ENCODE measurements at regions not wholly inside any gene's neighbourhood (a gene's known extent, or its start where the extent isn't known, plus 50 kb on each side); places are given as distances from the start of the nearest gene placed in this dataset.
"Not testable (repeated sequence)": the region's sequence is repeated elsewhere in the genome, so short reads cannot be mapped to it uniquely, and the experiment has no call there.

DNA sequence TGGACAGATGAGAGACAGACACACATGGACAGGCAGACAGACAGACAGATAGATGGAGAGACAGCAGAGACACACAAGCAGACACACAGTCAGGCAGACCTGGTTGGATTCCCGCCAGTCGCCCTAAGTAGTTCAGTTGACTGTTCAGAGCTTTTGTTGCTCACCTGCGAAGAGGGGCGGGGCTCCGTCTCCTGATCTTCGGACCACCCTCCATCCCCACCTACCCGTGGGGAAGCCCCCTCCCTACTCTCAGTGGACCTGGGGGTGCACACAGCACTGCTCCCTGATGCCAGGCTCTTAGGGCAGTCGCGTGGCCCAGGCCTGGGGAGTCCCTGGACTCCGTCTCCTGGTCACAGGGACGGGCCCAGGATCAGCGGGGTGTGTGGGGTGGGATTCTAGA lies 341.0 kb downstream of the ADGRD1 start:
- H3K9me3 ChIP-seq (ENCODE audit: low read depth); H3K27ac ChIP-seq; DNase-seq (ENCODE audit: low read depth in 1 of 2, low spot score in 1 of 2); H3K27me3 ChIP-seq; H3K36me3 ChIP-seq; H3K4me1 ChIP-seq (ENCODE audit: low read depth); H3K4me3 ChIP-seq: not testable (repeated sequence)

DNA sequence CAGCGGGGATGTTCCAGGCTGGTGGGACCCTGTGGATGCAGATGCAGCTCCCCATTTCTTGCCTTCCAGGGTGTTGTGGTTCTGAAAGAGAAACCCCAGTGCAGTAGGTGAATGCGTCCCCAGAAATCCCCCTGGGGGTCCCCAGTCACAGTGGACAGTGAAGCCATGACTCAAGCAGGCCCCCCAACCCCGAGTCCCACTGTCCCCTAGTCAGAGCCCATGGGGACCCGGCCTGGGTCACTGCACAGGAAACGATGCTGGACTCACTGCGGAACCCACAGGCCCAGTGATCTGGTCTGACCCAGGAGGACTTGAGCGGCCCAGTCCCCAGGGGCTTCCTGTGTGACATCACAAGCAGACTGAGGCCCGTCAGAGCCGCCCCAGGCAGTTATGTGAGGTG lies 341.4 kb downstream of the ADGRD1 start:
- H3K9me3 ChIP-seq (ENCODE audit: low read depth); DNase-seq (ENCODE audit: low read depth in 1 of 2, low spot score in 1 of 2); H3K4me3 ChIP-seq; H3K27me3 ChIP-seq; H3K36me3 ChIP-seq; H3K4me1 ChIP-seq (ENCODE audit: low read depth); H3K27ac ChIP-seq: not testable (repeated sequence)

DNA sequence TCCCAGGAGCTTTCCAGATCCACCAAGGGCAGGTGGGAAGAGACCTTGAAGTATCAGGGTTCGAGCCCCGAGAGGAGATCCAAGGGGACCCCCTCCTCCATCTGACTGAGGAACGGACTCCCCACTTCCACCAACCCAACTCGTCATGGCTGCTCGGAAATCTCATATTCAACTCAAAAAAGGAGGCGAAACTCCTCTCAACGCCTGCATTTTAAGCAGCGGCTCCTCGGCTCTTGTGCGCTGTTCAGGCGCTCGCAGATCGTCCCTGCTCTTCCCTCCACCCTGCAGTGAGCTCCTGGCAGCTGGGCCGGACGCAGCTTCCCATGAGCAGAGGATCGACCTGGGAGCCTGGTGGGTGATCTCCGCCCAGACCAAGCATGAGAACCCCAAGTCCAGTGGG lies 341.9 kb downstream of the ADGRD1 start:
- DNase-seq (ENCODE audit: low read depth in 1 of 2, low spot score in 1 of 2); H3K36me3 ChIP-seq; H3K9me3 ChIP-seq (ENCODE audit: low read depth); H3K4me3 ChIP-seq; H3K4me1 ChIP-seq (ENCODE audit: low read depth); H3K27ac ChIP-seq; H3K27me3 ChIP-seq: not testable (repeated sequence)

DNA sequence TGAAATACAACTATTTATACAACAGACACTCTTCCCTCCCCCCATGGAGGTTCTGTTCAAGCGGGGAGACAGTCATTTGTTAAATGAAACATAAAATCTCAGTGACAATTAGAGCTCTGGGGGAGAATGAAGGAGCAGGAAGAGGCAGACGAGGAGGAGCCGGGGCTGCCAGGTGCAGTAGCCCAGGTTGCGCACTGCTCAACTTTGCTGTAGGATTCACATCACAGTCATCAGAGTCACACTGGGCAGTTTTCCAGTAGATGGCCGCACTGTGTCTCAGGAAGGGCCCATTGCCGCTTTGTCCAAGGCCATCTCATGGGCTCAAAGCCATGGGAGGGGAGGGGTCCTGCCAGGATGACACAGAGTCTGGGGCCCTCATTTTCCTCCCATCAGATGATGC lies 342.4 kb downstream of the ADGRD1 start:
- DNase-seq (ENCODE audit: low read depth in 1 of 2, low spot score in 1 of 2); H3K27me3 ChIP-seq; H3K27ac ChIP-seq; H3K4me3 ChIP-seq; H3K4me1 ChIP-seq (ENCODE audit: low read depth); H3K9me3 ChIP-seq (ENCODE audit: low read depth); H3K36me3 ChIP-seq: not testable (repeated sequence)

DNA sequence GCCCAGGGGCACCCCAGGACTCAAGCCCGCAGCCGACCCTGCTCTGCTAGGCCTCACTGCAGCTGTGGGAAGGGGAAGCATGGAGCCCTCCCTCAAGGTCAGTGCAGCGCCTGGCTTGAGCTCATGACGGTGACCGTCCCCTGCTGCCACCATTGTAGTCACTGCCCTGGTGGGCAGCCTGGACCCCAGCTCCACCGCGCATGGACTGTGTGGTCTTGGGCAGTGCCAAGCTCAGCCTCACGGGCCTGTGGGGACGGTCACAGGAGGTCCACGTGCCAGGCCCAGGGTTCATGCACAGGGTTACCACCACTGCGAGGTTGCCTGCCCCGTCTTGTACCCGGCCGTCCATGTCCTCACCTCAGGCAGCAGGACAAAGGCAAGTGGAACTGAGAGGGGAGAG lies 342.9 kb downstream of the ADGRD1 start:
- H3K27me3 ChIP-seq; H3K4me3 ChIP-seq; H3K36me3 ChIP-seq; H3K27ac ChIP-seq; H3K4me1 ChIP-seq (ENCODE audit: low read depth); DNase-seq (ENCODE audit: low read depth in 1 of 2, low spot score in 1 of 2); H3K9me3 ChIP-seq (ENCODE audit: low read depth): not testable (repeated sequence)

DNA sequence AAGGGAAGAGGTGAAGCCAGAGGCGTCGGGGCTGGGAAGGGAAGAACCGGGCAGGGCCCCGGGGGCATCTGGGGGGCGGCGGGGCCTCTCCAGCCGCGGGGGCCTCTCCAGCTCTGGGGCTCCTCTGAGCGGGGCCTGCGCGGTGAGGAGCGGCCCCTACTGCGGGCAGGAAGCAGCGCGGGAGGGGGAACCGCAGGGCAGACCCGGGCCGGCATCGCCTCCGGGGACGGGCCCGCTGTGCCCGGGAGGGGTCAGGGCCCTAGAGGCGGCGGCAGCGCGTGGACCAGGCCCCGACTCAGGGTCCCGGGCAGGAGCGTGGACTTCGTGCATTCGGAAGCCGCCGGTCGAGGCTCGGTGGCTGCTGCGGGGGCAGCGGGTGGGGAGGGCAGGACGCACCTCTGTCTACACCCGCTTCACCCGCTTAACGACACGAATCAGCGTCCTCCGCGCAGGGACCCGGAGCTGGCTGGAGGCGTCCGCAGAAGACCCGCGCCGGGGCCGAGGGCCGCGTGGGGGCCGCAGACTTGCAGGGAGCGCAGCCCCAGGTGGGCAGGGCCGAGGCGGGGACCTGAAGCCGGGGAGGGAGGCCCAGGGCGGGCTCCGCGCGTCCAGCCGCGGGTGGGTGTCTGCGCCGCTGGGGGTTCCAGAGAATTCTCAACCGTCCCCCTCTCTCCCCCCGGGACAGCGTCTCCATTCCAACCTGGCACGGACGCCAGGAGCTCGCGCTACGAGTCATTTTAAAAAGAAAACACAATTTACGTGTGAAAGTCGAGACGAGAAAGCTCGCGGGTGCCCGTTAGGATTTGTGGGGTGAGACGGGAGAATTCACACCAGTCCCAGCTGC lies 345.0 kb downstream of the ADGRD1 start:
- not testable (repeated sequence) for H3K27me3 ChIP-seq; H3K4me1 ChIP-seq (ENCODE audit: low read depth); DNase-seq (ENCODE audit: low read depth in 1 of 2, low spot score in 1 of 2); H3K36me3 ChIP-seq; H3K9me3 ChIP-seq (ENCODE audit: low read depth); H3K27ac ChIP-seq; H3K4me3 ChIP-seq

DNA sequence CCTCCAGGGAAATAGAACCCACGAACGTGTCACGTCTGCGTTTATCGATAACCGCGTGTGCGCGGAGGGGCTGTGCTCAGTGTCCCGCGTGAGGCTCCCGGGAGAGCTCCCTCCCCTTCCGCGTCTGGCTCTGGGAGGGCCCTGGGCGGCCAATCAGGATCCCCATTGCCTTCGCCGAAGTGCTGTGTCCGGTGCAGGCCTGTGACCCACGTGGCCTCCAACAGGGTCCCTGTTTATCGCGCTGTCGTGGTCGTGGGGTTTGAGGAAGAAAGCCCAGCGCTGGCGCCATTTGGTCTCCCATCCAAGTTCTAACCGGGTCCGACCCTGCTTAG lies 345.6 kb downstream of the ADGRD1 start:
- H3K4me1 ChIP-seq (ENCODE audit: low read depth); H3K4me3 ChIP-seq; DNase-seq (ENCODE audit: low read depth in 1 of 2, low spot score in 1 of 2); H3K36me3 ChIP-seq; H3K9me3 ChIP-seq (ENCODE audit: low read depth); H3K27ac ChIP-seq; H3K27me3 ChIP-seq: not testable (repeated sequence)

DNA sequence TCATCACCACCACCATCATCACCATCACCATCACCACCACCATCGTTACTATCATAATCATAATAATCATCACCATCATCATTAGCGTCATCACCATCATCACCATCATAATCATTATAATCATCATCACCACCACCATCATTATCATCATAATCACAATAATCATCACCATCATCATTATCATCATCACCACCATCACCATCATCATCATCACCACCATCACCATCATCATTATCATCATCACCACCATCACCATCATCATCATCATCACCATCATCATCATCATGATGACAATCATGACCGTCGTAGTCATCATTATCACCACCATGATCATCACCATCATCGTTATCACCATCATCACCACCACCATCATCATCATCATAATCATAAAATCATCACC lies 349.9 kb downstream of the ADGRD1 start:
- not testable (repeated sequence) for H3K4me1 ChIP-seq (ENCODE audit: low read depth)

DNA sequence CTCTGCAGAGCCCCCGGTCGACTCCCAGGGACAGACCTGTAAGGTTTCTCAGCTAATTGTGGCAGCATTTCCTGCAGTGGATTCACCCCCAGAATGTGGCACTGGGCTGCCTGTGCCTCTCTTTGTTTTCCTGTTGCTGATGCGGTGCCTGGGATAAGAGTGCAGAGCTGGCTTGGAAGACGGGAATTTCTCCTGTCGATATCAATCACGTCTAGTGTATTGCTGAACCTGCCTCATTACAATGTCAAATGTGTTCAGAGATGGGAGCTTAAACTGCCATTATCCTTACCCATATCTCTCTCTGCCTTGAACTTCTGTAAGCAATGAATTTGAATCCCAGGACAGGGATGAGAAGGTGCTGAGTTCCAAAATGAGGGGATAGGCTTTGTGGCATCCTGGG lies 350.9 kb downstream of the ADGRD1 start:
- not testable (repeated sequence) for H3K27ac ChIP-seq; H3K27me3 ChIP-seq; H3K4me3 ChIP-seq; H3K36me3 ChIP-seq; H3K9me3 ChIP-seq (ENCODE audit: low read depth); H3K4me1 ChIP-seq (ENCODE audit: low read depth); DNase-seq (ENCODE audit: low read depth in 1 of 2, low spot score in 1 of 2)

More for the DNA sequence above, 349.9 kb downstream of the ADGRD1 start:
- H3K9me3 ChIP-seq (ENCODE audit: low read depth); H3K36me3 ChIP-seq; H3K27ac ChIP-seq; DNase-seq (ENCODE audit: low read depth in 1 of 2, low spot score in 1 of 2); H3K27me3 ChIP-seq; H3K4me3 ChIP-seq: not testable (repeated sequence)

DNA sequence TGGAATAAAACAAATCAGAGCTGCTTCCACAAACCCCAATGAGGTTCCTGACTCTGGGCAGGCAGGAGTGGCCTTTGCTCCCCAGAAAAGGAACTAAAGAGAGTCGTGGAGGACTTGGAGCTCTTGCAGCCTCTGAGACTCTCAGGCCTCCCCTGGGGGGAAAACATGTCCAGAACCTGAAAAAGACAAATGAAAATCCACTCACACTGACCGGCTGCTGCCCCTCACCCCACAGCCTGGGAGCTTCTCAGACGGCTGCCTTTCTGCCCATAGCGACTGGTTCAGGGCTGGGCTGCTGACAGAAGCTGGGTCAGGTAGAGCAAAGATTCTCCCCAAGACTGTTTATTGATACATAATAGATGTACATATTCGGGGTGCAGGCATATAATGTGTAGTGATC lies 356.0 kb downstream of the ADGRD1 start:
- H3K4me1 ChIP-seq (ENCODE audit: low read depth), result no peaks in the 10 kb centered on the region
- no peak for DNase-seq (ENCODE audit: low read depth in 1 of 2, low spot score in 1 of 2)
- H3K27ac ChIP-seq, result no peak overlapping the region
- no peak overlapping the region for H3K4me3 ChIP-seq
- no peaks in the 10 kb centered on the region for H3K27me3 ChIP-seq
- no peaks in the 10 kb centered on the region for H3K36me3 ChIP-seq
- H3K9me3 ChIP-seq (ENCODE audit: low read depth), result no peaks in the 10 kb centered on the region
- TF ChIP-seq, protein P1, sequence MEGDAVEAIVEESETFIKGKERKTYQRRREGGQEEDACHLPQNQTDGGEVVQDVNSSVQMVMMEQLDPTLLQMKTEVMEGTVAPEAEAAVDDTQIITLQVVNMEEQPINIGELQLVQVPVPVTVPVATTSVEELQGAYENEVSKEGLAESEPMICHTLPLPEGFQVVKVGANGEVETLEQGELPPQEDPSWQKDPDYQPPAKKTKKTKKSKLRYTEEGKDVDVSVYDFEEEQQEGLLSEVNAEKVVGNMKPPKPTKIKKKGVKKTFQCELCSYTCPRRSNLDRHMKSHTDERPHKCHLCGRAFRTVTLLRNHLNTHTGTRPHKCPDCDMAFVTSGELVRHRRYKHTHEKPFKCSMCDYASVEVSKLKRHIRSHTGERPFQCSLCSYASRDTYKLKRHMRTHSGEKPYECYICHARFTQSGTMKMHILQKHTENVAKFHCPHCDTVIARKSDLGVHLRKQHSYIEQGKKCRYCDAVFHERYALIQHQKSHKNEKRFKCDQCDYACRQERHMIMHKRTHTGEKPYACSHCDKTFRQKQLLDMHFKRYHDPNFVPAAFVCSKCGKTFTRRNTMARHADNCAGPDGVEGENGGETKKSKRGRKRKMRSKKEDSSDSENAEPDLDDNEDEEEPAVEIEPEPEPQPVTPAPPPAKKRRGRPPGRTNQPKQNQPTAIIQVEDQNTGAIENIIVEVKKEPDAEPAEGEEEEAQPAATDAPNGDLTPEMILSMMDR (IDR thresholded peaks at IDR 0.05; ENCODE audit: low read depth, low read length), result no peak

DNA sequence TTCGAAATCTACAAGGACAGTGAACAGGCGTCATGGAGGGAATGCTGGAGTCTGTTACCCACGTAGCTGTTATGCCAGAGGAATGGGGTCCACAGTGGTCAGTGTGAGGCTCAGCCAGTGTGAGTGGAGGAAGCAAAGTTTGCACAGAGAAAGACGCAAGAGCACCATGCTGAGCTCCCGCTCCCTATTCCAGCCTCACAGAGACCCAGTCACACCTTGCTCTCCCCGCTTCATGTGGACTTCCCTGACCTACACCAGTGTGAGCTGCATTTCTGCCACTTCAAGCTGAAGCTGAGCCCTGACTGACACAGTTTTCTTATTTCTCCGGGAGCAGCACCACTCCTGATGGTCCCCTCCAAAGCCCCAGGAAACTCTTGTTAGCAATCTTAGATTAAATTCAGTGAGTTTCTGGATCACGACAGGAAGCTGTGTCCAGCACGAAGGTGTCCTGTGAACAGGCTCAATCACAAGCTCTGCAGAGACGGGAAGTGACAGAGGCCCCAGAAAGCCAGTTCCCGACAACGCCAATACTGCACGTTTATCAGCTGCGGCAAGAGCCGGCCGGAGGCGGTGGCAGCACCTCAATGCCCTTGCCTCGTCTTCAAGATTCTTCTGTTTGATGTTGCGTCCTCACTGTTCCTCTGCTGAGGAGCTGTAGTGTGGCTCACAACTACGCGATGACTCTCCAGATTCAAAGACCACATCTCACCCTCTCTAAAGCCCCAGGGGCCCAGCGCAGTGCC lies 356.7 kb downstream of the ADGRD1 start:
- not testable (repeated sequence) for DNase-seq (ENCODE audit: low read depth in 1 of 2, low spot score in 1 of 2); H3K4me1 ChIP-seq (ENCODE audit: low read depth); H3K4me3 ChIP-seq; H3K9me3 ChIP-seq (ENCODE audit: low read depth); H3K36me3 ChIP-seq; H3K27ac ChIP-seq; H3K27me3 ChIP-seq

DNA sequence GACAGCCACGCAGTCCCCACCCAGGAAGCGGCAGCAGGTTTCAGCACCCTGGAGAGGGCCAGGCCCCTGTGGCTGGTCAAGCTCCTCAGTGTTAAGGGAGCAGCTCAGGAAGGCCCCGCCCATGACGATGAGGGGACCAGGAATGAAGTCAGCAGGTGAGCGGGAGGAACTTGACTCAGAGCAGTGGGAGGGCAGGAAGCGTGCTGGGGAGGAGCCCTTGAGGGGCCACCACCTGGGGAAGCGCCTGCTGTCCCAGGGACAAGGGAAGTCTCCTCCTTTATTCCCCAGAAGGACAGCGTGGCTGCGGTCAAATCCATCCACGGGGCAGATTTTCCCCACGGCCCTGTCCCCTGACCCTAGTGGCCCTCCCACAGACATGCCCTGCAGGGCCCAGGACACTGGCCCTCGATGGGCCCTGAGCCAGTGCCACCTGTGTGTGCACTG lies 357.6 kb downstream of the ADGRD1 start:
- H3K4me1 ChIP-seq (ENCODE audit: low read depth); H3K4me3 ChIP-seq; H3K27ac ChIP-seq; H3K36me3 ChIP-seq; H3K9me3 ChIP-seq (ENCODE audit: low read depth); H3K27me3 ChIP-seq: not testable (repeated sequence)
- DNase-seq (ENCODE audit: low read depth in 1 of 2, low spot score in 1 of 2), result peak in 1 of 2 donors; percentile 32
